Chondrocyte (in vitro differentiated cells): ENCODE measurements at regions not wholly inside any gene's neighbourhood (a gene's known extent, or its start where the extent isn't known, plus 50 kb on each side); places are given as distances from the start of the nearest gene placed in this dataset.
"Not testable (repeated sequence)": the region's sequence is repeated elsewhere in the genome, so short reads cannot be mapped to it uniquely, and the experiment has no call there.

Experiments
- DNase-seq: peaks from one replicate; pipeline ENCODE4 v3.0.0; 2021; ENCODE audit warnings: mixed read lengths, low spot score
- H3K27ac Mint-ChIP-seq: one replicate; pipeline ENCODE4 v1.8.0; 2021; ENCODE audit warnings: mild to moderate bottlenecking, moderate library complexity, mixed read lengths; ENCODE audit not compliant: unreplicated experiment
- H3K27me3 Mint-ChIP-seq: 2 replicates; pipeline ENCODE4 v1.8.0; 2021; ENCODE audit warnings: low read depth, mixed read lengths
- H3K36me3 Mint-ChIP-seq: 2 replicates; pipeline ENCODE4 v1.8.0; 2021; ENCODE audit warnings: low read depth, mixed read lengths
- H3K4me1 Mint-ChIP-seq: 2 replicates; pipeline ENCODE4 v1.8.0; 2021; ENCODE audit warnings: low read depth, mild to moderate bottlenecking, mixed read lengths
- H3K4me3 Mint-ChIP-seq: one replicate; pipeline ENCODE4 v1.8.0; 2021; ENCODE audit warnings: mild to moderate bottlenecking, moderate library complexity, mixed read lengths; ENCODE audit not compliant: unreplicated experiment
- H3K9me3 Mint-ChIP-seq: 2 replicates; pipeline ENCODE4 v1.8.0; 2021; ENCODE audit warnings: low read depth, mixed read lengths
- TF ChIP-seq, protein P1 (sequence below): fragments of 200-600 bp; sonication (generic); IDR thresholded peaks from 2 replicates; pipeline ENCODE4 v1.5.0; 2021; ENCODE audit warnings: antibody characterized with exemption, mild to moderate bottlenecking, moderate library complexity

- H3K9me3 Mint-ChIP-seq = peaks cover 11% of the 10 kb centered on the region
- H3K4me3 Mint-ChIP-seq = peak overlapping the region; percentile 58
- H3K4me1 Mint-ChIP-seq, H3K27me3 Mint-ChIP-seq, DNase-seq, H3K27ac Mint-ChIP-seq, H3K36me3 Mint-ChIP-seq: not testable (repeated sequence)
- TF ChIP-seq, protein P1, sequence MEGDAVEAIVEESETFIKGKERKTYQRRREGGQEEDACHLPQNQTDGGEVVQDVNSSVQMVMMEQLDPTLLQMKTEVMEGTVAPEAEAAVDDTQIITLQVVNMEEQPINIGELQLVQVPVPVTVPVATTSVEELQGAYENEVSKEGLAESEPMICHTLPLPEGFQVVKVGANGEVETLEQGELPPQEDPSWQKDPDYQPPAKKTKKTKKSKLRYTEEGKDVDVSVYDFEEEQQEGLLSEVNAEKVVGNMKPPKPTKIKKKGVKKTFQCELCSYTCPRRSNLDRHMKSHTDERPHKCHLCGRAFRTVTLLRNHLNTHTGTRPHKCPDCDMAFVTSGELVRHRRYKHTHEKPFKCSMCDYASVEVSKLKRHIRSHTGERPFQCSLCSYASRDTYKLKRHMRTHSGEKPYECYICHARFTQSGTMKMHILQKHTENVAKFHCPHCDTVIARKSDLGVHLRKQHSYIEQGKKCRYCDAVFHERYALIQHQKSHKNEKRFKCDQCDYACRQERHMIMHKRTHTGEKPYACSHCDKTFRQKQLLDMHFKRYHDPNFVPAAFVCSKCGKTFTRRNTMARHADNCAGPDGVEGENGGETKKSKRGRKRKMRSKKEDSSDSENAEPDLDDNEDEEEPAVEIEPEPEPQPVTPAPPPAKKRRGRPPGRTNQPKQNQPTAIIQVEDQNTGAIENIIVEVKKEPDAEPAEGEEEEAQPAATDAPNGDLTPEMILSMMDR = peak; percentile 74
These were observed 146.7 kb downstream of the IGLL1 start for GRCh38 chr22:23433127-23434005.

DNA sequence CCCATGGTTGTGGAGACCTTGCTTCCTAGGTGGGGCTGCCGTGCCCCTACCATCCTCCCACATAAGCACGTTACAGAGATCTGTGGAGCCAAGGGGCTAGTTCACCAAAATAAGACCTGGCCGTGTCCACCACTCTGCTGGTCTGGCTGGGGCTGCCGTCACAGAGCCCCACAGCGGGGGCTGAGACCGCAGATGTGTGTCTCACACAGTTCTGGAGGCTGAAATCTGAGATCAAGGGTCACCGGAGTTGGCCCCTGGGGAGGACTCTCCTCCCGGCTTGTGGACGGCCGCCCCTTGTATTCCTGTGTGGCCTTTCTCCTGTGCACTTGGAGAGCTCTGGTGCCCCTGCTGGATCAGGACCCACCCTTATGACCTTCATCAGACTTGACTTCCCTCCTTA lies 147.4 kb downstream of the IGLL1 start:
- Mint-ChIP-seq H3K4me3 (peak overlapping the region; percentile 58), H3K9me3 (peaks cover 14% of the 10 kb centered on the region)
- not testable (repeated sequence) for H3K27ac Mint-ChIP-seq, H3K27me3 Mint-ChIP-seq, H3K4me1 Mint-ChIP-seq, H3K36me3 Mint-ChIP-seq, DNase-seq

GRCh38 chr22:23431337-23432072 lies 148.6 kb downstream of the IGLL1 start:
- Mint-ChIP-seq H3K9me3 (peaks cover 17% of the 10 kb centered on the region), H3K4me3 (no peak overlapping the region), H3K27ac (no peak overlapping the region), H3K4me1 (peaks cover 5% of the 10 kb centered on the region), H3K36me3 (peaks cover 8% of the 10 kb centered on the region), H3K27me3 (peaks cover 5% of the 10 kb centered on the region)
- TF ChIP-seq, protein P1 = no peak
- no peak for DNase-seq

DNA sequence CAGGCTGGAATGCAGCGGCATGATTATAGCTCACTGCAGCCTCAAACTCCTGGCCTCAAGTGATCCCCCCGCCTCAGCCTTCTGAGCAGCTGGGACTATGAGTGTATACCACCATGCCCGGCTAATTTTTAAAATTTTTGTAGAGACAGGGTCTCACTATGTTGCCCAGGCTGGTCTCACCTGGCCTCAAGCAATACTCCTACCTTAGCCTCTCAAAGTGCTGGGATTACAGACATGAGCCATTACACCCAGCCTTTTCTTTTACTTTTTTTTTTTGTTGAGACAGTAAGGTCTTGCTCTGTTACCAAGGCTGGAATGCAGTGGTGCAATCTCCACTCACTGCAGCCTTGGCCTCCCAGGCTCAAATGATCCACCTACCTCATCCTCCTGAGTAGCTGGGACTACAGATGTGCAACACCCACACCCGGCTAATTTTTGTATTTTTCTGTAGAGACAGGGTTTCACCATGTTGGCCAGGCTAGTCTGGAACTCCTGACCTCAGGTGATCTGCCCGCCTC lies 155.5 kb downstream of the IGLL1 start:
- not testable (repeated sequence) for H3K9me3 Mint-ChIP-seq, H3K27me3 Mint-ChIP-seq, H3K27ac Mint-ChIP-seq, H3K36me3 Mint-ChIP-seq, DNase-seq, H3K4me1 Mint-ChIP-seq, H3K4me3 Mint-ChIP-seq

- H3K4me3 Mint-ChIP-seq = no peak overlapping the region
- no peak overlapping the region for H3K27ac Mint-ChIP-seq
- TF ChIP-seq, protein P1 = no peak
- no peaks in the 10 kb centered on the region for H3K4me1 Mint-ChIP-seq
- H3K27me3 Mint-ChIP-seq = no peaks in the 10 kb centered on the region
- H3K9me3 Mint-ChIP-seq = peaks cover 6% of the 10 kb centered on the region
- peaks cover 2% of the 10 kb centered on the region for H3K36me3 Mint-ChIP-seq
- DNase-seq = no peak
These were observed 156.1 kb downstream of the IGLL1 start for GRCh38 chr22:23424031-23424430.

- not testable (repeated sequence) for H3K27me3 Mint-ChIP-seq, H3K36me3 Mint-ChIP-seq, H3K27ac Mint-ChIP-seq, H3K9me3 Mint-ChIP-seq, H3K4me3 Mint-ChIP-seq, DNase-seq
- H3K4me1 Mint-ChIP-seq = peaks cover 15% of the 10 kb centered on the region
These were observed 157.8 kb downstream of the IGLL1 start for GRCh38 chr22:23422281-23422680.

- H3K4me1 Mint-ChIP-seq = peaks cover 23% of the 10 kb centered on the region
- H3K27ac Mint-ChIP-seq, H3K9me3 Mint-ChIP-seq, DNase-seq, H3K4me3 Mint-ChIP-seq, H3K27me3 Mint-ChIP-seq, H3K36me3 Mint-ChIP-seq: not testable (repeated sequence)
These were observed 158.8 kb downstream of the IGLL1 start for GRCh38 chr22:23421300-23421699.
